ENCODE measurements at regions not wholly inside any gene's neighbourhood (a gene's known extent, or its start where the extent isn't known, plus 50 kb on each side); places are given as distances from the start of the nearest gene placed in this dataset.

GRCh38 chr11:122344215-122344614, 228.2 kb upstream of the BLID start:
- Histone ChIP-seq H3K27ac (ENCODE audit: low read depth in 1 of 2, low read length in 2 of 2) (no peak overlapping the region), H3K9me3 (ENCODE audit: control insufficient read depth in 4 of 4, low read length in 3 of 4) (no peaks in the 10 kb centered on the region), H3K4me1 (ENCODE audit: control insufficient read depth in 4 of 4, insufficient read depth in 4 of 4, low read length in 3 of 4) (peaks cover 0 to 10% (median 1%) of the 10 kb centered on the region in 4 donors), H3K4me3 (ENCODE audit: low read depth in 1 of 3, low read length in 3 of 3) (no peak overlapping the region), H3K27me3 (ENCODE audit: control insufficient read depth in 4 of 4, insufficient read depth in 4 of 4, low read length in 3 of 4) (no peaks in the 10 kb centered on the region), H3K9ac (ENCODE audit: low read depth in 1 of 2, low read length in 2 of 2) (no peak overlapping the region), H3K36me3 (ENCODE audit: control insufficient read depth in 4 of 4, insufficient read depth in 3 of 4, low read depth in 1 of 4, low read length in 3 of 4) (no peaks in the 10 kb centered on the region)
- DNase-seq (ENCODE audit: low spot score) = no peak
- 82% methylated on average over 3 of the region's 3 CpGs for WGBS
- no peak for TF ChIP-seq RXRA (IDR thresholded peaks at IDR 0.05)

DNA sequence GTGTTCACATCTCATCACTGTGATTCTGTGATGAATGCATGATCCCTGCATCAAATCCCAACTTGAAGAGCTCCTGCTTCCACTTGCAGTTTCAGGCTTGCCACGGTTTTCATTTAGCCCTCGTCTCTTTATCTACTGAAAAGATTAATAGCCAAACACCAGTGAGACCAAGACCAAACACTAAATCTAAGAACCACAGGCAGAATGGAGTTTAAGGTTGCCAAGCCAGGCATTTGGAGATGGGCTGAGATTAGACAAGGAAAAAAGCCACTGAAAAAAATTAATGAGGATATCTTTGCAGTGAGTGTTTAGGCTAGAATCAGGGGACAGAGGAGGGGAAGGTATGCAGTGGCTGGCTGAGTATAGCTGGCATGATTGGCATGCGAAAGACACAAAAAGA, 227.2 kb upstream of the BLID start:
- no peak overlapping the region for H3K9ac ChIP-seq (ENCODE audit: low read depth in 1 of 2, low read length in 2 of 2)
- DNase-seq (ENCODE audit: low spot score) = no peak
- H3K9me3 ChIP-seq (ENCODE audit: control insufficient read depth in 4 of 4, low read length in 3 of 4) = no peaks in the 10 kb centered on the region
- TF ChIP-seq JUND (IDR thresholded peaks at IDR 0.05) = no peak
- no peak for TF ChIP-seq TAF1 (conservative IDR thresholded peaks at IDR 0.05)
- no peak for TF ChIP-seq FOXA1 (IDR thresholded peaks at IDR 0.05)
- TF ChIP-seq ZBTB33 (IDR thresholded peaks at IDR 0.05) = no peak
- TF ChIP-seq, protein P1, sequence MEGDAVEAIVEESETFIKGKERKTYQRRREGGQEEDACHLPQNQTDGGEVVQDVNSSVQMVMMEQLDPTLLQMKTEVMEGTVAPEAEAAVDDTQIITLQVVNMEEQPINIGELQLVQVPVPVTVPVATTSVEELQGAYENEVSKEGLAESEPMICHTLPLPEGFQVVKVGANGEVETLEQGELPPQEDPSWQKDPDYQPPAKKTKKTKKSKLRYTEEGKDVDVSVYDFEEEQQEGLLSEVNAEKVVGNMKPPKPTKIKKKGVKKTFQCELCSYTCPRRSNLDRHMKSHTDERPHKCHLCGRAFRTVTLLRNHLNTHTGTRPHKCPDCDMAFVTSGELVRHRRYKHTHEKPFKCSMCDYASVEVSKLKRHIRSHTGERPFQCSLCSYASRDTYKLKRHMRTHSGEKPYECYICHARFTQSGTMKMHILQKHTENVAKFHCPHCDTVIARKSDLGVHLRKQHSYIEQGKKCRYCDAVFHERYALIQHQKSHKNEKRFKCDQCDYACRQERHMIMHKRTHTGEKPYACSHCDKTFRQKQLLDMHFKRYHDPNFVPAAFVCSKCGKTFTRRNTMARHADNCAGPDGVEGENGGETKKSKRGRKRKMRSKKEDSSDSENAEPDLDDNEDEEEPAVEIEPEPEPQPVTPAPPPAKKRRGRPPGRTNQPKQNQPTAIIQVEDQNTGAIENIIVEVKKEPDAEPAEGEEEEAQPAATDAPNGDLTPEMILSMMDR (IDR thresholded peaks at IDR 0.05; ENCODE audit: low read depth, low read length, missing input control) = no peak
- H3K27ac ChIP-seq (ENCODE audit: low read depth in 1 of 2, low read length in 2 of 2) = no peak overlapping the region
- no peaks in the 10 kb centered on the region for H3K36me3 ChIP-seq (ENCODE audit: control insufficient read depth in 4 of 4, insufficient read depth in 3 of 4, low read depth in 1 of 4, low read length in 3 of 4)
- H3K4me3 ChIP-seq (ENCODE audit: low read depth in 1 of 3, low read length in 3 of 3) = no peak overlapping the region
- H3K4me1 ChIP-seq (ENCODE audit: control insufficient read depth in 4 of 4, insufficient read depth in 4 of 4, low read length in 3 of 4) = peaks cover 0 to 10% (median 1%) of the 10 kb centered on the region in 4 donors
- no peaks in the 10 kb centered on the region for H3K27me3 ChIP-seq (ENCODE audit: control insufficient read depth in 4 of 4, insufficient read depth in 4 of 4, low read length in 3 of 4)
- WGBS = 88% methylated on average over 3 of the region's 3 CpGs

DNA sequence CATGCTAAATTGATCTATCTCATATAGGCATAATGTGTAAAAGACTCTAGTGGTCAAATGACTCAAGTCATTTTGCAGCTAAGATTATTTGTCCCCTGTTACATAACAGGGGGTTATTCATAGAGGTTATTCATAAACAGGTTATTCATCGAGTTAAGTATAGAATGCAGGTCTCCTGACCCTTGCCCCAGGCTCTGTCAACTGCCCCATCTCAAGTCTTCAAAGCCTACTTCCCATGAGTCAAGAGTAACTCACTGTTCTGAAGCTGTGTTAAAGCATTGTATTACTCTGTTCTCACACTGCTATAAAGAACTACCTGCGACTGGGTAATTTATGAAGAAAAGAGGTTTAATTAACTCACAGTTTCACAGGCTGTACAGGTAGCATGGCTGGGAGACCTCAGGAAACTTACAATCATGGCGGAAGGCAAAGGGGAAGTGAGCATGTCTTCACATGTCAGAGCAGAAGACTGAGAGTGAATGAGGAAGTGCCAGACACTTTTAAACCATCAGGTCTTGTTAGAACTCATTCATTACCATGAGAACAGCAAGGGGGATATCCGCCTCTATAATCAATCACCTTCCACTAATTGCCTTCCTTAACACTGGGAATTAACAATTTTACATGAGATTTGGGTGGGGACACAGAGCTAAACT, 226.2 kb upstream of the BLID start:
- no peaks in the 10 kb centered on the region for H3K36me3 ChIP-seq (ENCODE audit: control insufficient read depth in 4 of 4, insufficient read depth in 3 of 4, low read depth in 1 of 4, low read length in 3 of 4)
- H3K4me1 ChIP-seq (ENCODE audit: control insufficient read depth in 4 of 4, insufficient read depth in 4 of 4, low read length in 3 of 4) = peaks cover 0 to 10% (median 1%) of the 10 kb centered on the region in 4 donors
- H3K9me3 ChIP-seq (ENCODE audit: control insufficient read depth in 4 of 4, low read length in 3 of 4) = no peaks in the 10 kb centered on the region
- 84% methylated on average over 4 of the region's 4 CpGs for WGBS
- H3K4me3 ChIP-seq (ENCODE audit: low read depth in 1 of 3, low read length in 3 of 3) = no peak overlapping the region
- no peak overlapping the region for H3K9ac ChIP-seq (ENCODE audit: low read depth in 1 of 2, low read length in 2 of 2)
- no peak for DNase-seq (ENCODE audit: low spot score)
- H3K27me3 ChIP-seq (ENCODE audit: control insufficient read depth in 4 of 4, insufficient read depth in 4 of 4, low read length in 3 of 4) = no peaks in the 10 kb centered on the region
- H3K27ac ChIP-seq (ENCODE audit: low read depth in 1 of 2, low read length in 2 of 2) = no peak overlapping the region
- TF ChIP-seq RAD21 (IDR thresholded peaks at IDR 0.05) = no peak
- no peak for TF ChIP-seq JUND (IDR thresholded peaks at IDR 0.05)
- TF ChIP-seq GABPA (IDR thresholded peaks at IDR 0.05 in 1 of 2, conservative IDR thresholded peaks at IDR 0.05 in 1 of 2) = no peak
- no peak for TF ChIP-seq FOXA1 (IDR thresholded peaks at IDR 0.05)
- TF ChIP-seq NR2F2 (IDR thresholded peaks at IDR 0.05) = no peak
- no peak for TF ChIP-seq ZBTB33 (IDR thresholded peaks at IDR 0.05)
- TF ChIP-seq SP1 (IDR thresholded peaks at IDR 0.05) = no peak
- TF ChIP-seq, protein P2, sequence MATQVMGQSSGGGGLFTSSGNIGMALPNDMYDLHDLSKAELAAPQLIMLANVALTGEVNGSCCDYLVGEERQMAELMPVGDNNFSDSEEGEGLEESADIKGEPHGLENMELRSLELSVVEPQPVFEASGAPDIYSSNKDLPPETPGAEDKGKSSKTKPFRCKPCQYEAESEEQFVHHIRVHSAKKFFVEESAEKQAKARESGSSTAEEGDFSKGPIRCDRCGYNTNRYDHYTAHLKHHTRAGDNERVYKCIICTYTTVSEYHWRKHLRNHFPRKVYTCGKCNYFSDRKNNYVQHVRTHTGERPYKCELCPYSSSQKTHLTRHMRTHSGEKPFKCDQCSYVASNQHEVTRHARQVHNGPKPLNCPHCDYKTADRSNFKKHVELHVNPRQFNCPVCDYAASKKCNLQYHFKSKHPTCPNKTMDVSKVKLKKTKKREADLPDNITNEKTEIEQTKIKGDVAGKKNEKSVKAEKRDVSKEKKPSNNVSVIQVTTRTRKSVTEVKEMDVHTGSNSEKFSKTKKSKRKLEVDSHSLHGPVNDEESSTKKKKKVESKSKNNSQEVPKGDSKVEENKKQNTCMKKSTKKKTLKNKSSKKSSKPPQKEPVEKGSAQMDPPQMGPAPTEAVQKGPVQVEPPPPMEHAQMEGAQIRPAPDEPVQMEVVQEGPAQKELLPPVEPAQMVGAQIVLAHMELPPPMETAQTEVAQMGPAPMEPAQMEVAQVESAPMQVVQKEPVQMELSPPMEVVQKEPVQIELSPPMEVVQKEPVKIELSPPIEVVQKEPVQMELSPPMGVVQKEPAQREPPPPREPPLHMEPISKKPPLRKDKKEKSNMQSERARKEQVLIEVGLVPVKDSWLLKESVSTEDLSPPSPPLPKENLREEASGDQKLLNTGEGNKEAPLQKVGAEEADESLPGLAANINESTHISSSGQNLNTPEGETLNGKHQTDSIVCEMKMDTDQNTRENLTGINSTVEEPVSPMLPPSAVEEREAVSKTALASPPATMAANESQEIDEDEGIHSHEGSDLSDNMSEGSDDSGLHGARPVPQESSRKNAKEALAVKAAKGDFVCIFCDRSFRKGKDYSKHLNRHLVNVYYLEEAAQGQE (IDR thresholded peaks at IDR 0.05) = no peak
- no peak for TF ChIP-seq HNF4G (IDR thresholded peaks at IDR 0.05)
- no peak for TF ChIP-seq YY1 (IDR thresholded peaks at IDR 0.05)
- TF ChIP-seq FOXA2 (IDR thresholded peaks at IDR 0.05) = no peak
- TF ChIP-seq RXRA (IDR thresholded peaks at IDR 0.05) = no peak
- TF ChIP-seq, protein P3, sequence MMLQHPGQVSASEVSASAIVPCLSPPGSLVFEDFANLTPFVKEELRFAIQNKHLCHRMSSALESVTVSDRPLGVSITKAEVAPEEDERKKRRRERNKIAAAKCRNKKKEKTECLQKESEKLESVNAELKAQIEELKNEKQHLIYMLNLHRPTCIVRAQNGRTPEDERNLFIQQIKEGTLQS (IDR thresholded peaks at IDR 0.05) = no peak
